ENCODE measurements at regions not wholly inside any gene's neighbourhood (a gene's known extent, or its start where the extent isn't known, plus 50 kb on each side); places are given as distances from the start of the nearest gene placed in this dataset.

DNA sequence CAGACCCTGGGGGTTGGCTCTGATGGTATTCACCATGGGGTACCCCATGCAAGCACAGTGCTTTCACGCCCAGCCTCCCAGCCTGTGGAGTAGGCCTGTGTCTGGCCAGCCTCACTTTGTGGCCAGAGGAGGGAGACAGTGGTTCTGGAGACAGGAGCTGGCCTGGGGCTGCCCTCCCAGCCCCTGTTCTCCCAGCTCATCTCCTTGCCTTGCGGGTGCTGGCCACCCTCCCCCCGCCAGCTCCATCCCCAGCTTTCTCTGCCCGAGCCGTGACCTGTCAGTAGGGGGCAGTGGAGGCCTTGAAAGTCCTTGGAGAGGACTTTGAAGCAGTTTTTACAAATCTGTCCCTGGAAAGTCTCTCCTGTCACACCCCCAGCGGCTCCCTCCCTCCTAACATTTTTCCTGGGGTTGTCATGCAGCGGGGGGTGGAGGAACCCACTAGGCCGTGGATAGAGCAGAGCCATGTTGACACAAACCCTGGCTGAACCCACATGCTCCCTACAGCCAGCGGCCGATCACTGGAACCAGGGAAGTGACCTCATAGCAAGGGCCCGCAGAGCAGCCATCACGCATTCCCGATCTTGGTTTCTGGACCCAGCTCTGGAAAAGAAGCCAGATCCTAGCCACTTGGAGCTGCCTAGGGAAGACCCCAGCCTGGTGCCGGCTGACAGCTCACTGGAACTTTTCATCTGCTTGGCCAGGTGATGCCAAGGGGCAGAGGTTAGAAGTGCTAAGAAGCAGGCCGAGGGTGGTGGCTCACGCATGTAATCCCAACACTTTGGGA lies 289.4 kb downstream of the SEC14L1 start (continued):
- TF ChIP-seq, protein P1, sequence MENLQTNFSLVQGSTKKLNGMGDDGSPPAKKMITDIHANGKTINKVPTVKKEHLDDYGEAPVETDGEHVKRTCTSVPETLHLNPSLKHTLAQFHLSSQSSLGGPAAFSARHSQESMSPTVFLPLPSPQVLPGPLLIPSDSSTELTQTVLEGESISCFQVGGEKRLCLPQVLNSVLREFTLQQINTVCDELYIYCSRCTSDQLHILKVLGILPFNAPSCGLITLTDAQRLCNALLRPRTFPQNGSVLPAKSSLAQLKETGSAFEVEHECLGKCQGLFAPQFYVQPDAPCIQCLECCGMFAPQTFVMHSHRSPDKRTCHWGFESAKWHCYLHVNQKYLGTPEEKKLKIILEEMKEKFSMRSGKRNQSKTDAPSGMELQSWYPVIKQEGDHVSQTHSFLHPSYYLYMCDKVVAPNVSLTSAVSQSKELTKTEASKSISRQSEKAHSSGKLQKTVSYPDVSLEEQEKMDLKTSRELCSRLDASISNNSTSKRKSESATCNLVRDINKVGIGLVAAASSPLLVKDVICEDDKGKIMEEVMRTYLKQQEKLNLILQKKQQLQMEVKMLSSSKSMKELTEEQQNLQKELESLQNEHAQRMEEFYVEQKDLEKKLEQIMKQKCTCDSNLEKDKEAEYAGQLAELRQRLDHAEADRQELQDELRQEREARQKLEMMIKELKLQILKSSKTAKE (CRISPR knock-in tag; IDR thresholded peaks at IDR 0.05; ENCODE audit: borderline replicate concordance) = 0 out of 2 replicates have a peak, but pooled peaks have one; percentile 10
- TF ChIP-seq, protein P2, sequence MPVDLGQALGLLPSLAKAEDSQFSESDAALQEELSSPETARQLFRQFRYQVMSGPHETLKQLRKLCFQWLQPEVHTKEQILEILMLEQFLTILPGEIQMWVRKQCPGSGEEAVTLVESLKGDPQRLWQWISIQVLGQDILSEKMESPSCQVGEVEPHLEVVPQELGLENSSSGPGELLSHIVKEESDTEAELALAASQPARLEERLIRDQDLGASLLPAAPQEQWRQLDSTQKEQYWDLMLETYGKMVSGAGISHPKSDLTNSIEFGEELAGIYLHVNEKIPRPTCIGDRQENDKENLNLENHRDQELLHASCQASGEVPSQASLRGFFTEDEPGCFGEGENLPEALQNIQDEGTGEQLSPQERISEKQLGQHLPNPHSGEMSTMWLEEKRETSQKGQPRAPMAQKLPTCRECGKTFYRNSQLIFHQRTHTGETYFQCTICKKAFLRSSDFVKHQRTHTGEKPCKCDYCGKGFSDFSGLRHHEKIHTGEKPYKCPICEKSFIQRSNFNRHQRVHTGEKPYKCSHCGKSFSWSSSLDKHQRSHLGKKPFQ (CRISPR knock-in tag; IDR thresholded peaks at IDR 0.05; ENCODE audit: insufficient replicate concordance) = peak; percentile 39
- TF ChIP-seq, protein P3, sequence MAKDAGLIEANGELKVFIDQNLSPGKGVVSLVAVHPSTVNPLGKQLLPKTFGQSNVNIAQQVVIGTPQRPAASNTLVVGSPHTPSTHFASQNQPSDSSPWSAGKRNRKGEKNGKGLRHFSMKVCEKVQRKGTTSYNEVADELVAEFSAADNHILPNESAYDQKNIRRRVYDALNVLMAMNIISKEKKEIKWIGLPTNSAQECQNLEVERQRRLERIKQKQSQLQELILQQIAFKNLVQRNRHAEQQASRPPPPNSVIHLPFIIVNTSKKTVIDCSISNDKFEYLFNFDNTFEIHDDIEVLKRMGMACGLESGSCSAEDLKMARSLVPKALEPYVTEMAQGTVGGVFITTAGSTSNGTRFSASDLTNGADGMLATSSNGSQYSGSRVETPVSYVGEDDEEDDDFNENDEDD (CRISPR knock-in tag; IDR thresholded peaks at IDR 0.05; ENCODE audit: borderline replicate concordance) = 0 out of 2 replicates have a peak, but pooled peaks have one; percentile 42
- no peak for TF ChIP-seq ZNF562 (CRISPR knock-in tag; IDR thresholded peaks at IDR 0.05; ENCODE audit: borderline replicate concordance)
- no peak for TF ChIP-seq ZNF34 (CRISPR knock-in tag; IDR thresholded peaks at IDR 0.05; ENCODE audit: borderline replicate concordance)
- TF ChIP-seq, protein P4, sequence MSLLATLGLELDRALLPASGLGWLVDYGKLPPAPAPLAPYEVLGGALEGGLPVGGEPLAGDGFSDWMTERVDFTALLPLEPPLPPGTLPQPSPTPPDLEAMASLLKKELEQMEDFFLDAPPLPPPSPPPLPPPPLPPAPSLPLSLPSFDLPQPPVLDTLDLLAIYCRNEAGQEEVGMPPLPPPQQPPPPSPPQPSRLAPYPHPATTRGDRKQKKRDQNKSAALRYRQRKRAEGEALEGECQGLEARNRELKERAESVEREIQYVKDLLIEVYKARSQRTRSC (CRISPR knock-in tag; IDR thresholded peaks at IDR 0.05; ENCODE audit: low read depth) = no peak
- TF ChIP-seq, protein P5, sequence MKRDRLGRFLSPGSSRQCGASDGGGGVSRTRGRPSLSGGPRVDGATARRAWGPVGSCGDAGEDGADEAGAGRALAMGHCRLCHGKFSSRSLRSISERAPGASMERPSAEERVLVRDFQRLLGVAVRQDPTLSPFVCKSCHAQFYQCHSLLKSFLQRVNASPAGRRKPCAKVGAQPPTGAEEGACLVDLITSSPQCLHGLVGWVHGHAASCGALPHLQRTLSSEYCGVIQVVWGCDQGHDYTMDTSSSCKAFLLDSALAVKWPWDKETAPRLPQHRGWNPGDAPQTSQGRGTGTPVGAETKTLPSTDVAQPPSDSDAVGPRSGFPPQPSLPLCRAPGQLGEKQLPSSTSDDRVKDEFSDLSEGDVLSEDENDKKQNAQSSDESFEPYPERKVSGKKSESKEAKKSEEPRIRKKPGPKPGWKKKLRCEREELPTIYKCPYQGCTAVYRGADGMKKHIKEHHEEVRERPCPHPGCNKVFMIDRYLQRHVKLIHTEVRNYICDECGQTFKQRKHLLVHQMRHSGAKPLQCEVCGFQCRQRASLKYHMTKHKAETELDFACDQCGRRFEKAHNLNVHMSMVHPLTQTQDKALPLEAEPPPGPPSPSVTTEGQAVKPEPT (CRISPR knock-in tag; IDR thresholded peaks at IDR 0.05; ENCODE audit: low read depth) = no peak
- 0 out of 2 replicates have a peak, but pooled peaks have one; percentile 44 for TF ChIP-seq ZNF337 (CRISPR knock-in tag; IDR thresholded peaks at IDR 0.05; ENCODE audit: borderline replicate concordance, low read depth)
- no peak for TF ChIP-seq HCFC1 (IDR thresholded peaks at IDR 0.05; ENCODE audit: low read depth, low read length)
- TF ChIP-seq EZH2 (conservative IDR thresholded peaks at IDR 0.05; ENCODE audit: low read depth, low read length) = no peak
- no peak; the same call in 1 of the 2 replicates for TF ChIP-seq ZNF263 (CRISPR knock-in tag; IDR thresholded peaks at IDR 0.05)
- no peak; the same call in 1 of the 2 replicates for TF ChIP-seq HDAC1 (CRISPR knock-in tag; IDR thresholded peaks at IDR 0.05)
- no peak for TF ChIP-seq CHCHD3 (CRISPR knock-in tag; IDR thresholded peaks at IDR 0.05)
- no peak for TF ChIP-seq U2AF1 (optimal IDR thresholded peaks at IDR 0.05; ENCODE audit: low read depth, low read length)
- no peak for TF ChIP-seq NONO (IDR thresholded peaks at IDR 0.05)
- peak; percentile 68; the same call in 1 of the 2 replicates for TF ChIP-seq NONO (CRISPR knock-in tag; conservative IDR thresholded peaks at IDR 0.05)
- TF ChIP-seq ZNF317 (CRISPR knock-in tag; IDR thresholded peaks at IDR 0.05) = peak; percentile 58; the same call in 1 of the 2 replicates

All from HepG2 (cell line).